EL (cell line): ENCODE measurements at regions not wholly inside any gene's neighbourhood (a gene's known extent, or its start where the extent isn't known, plus 50 kb on each side); places are given as distances from the start of the nearest gene placed in this dataset.
A peak's percentile ranks its signal among the peaks of the same experiment; 100 is the strongest.

Source experiments
- DNase-seq: peaks from one replicate; pipeline ENCODE4 v3.0.0-alpha.2; 2016

DNA sequence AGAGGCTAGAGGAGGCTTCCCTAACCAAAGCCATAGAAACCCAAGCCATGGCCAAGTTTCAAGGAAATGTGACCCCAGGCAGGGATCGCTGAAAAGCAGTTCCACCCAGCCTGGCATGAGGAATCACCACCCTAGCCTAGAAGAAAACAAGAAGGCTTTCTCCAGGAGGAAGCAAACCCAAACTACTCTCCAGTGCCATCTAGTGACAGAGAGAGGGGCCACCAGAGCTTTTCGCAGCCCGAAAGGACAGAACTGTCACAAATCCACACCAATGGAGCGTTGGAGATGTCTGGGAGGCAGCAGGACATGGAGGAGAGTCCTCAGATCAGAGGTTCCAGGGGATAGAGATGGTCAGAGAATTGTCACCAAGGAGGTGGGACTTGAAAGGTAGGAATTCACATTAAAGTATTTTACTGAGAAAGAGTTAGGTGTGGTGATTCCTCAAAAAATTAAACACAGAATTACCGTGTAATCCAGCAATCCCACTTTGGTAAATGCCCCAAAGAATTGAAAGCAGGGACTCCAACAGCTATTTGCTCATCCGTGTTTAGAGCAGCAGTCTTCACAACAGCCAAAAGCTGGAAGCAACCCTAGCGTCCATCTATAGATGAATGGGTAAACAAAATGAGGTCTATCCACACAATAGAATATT, 67.3 kb upstream of the NUP50 start:
- peak; percentile 64 for DNase-seq

- no peak for DNase-seq
Observed at GRCh38 chr22:45097061-45097460, 66.7 kb upstream of the NUP50 start.

DNA sequence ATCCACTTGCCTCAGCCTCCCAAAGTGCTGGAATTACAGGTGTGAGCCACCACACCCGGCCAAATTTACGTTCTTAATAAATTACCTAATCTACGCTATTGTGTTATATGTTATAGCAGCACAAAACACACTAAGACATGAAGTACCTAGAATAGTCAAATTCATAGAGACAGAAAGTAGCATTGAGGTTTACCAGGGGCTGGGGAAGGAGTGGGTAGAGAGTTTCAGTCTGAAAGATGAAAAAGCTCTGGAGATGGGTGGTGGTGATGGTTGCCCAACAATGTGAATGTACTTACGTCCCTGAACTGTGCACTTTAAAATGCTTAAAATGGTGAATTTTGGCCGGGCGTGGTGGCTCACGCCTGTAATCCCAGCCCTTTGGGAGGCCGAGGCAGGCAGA, 65.7 kb upstream of the NUP50 start:
- no peak for DNase-seq

GRCh38 chr22:45099961-45100360, 63.8 kb upstream of the NUP50 start:
- DNase-seq: no peak

DNA sequence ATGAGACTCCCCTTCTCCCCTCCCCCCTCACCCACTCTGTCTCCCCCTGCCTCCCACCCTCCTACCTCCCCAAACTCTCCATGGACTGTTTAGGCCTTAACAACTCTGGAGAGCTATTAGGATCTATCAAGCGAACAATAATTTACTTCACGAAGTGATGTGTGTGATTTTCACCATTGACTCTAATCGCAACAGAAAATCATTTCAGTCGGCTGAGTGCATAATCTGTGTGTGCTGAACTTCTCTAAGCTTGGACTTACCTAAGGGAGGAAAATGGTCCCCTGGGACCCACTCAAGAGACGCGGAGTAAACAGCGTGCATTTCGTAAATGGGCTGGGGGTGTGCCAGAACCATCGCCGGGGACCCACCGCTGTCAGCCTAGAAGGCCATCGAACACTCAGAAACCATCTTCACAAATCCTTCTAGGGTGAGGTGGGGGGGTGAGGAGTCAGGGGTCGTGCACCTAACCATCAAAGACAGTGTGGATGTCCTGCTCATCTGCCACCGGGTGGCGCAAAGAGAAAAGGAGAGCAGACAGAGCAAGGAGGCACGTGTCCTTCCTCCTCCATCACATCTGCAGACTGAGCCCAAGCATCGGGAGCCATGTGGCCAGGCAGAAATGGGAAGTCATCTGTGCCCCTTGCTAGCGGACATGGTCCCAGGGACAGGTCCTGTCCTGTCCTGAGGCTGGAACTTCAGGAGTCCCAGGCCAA, 62.1 kb upstream of the NUP50 start:
- DNase-seq: peak; percentile 70

DNA sequence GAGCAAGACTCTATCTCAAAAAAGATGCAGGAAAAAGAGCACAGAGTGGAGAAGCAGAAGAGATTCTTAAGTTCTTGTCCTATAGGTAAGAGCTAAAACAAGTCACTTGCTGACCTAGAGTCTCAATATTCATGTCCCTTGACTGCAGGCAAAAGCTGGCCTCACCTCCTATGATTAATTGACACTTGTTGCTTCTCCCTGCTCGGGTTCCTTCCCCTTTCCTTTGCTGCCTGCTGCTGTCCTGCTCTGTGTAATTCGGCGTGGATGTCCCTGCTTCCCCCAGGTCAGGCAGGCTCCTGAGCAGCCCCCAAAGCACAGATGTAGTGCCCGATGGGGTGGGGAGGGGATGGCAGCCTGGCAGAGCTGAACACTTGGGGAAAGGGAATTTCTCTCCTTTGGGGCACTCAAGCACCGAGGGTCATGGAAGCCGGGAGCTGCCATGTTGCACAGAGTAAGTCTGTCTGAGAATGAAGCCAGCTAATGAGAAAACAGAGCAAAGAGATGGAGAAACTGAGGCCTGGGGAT, 60.8 kb upstream of the NUP50 start:
- no peak for DNase-seq

DNA sequence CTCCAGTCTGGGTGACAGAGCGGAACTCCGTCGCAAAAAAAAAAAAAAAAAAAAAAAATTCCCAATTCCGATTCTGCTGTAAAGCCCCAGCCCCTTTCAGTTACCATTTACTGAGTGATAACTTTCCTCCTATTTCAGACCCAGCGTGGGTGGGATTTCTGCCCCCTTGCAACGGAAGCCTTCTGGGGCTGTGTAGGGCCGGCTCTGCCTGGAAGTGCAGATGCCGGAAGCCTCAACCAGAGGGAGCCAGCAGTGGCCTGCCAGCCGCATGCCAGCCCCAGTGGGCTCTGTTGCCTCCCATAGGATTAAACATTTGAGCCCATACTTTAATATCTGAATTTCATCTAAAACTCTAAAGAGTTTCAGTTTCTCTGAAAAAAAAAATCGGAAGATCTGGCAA, 60.0 kb upstream of the NUP50 start:
- no peak for DNase-seq

GRCh38 chr22:45104313-45104712, 59.4 kb upstream of the NUP50 start:
- DNase-seq: no peak

DNA sequence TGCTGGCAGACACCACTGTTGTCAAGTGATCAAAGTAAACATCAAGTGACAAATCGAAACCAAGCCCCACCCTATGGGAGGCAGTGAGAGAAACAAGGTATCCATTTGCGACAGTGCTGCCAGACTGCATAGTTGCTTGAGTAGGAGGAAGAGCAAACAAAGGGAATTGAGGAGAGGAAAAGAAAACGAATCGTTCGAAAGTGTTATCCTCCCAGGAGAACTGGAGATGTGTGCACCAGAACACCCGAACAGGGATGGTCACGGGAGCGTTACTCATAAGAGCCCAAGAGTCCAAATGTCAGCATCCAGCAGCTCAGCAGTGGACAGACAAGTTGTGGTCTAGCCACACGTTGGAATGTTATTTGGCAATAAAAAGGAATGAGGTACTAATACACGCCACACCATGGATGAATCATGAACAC, 58.4 kb upstream of the NUP50 start:
- DNase-seq: peak; percentile 70

- DNase-seq: no peak
Observed at GRCh38 chr22:45107671-45108070, 56.1 kb upstream of the NUP50 start.

- DNase-seq: peak; percentile 82
Observed at GRCh38 chr22:45112136-45112879, 51.4 kb upstream of the NUP50 start.
